Ishikawa (cell line): ENCODE measurements at regions not wholly inside any gene's neighbourhood (a gene's known extent, or its start where the extent isn't known, plus 50 kb on each side); places are given as distances from the start of the nearest gene placed in this dataset.

ENCODE experiments used
- CEBPB ChIP-seq: IDR thresholded peaks from 2 replicates; pipeline ENCODE4 v1.6.1; 2012
- CREB1 ChIP-seq: IDR thresholded peaks from 2 replicates; pipeline ENCODE4 v1.6.1; 2012; ENCODE audit warnings: low read depth
- EGR1 ChIP-seq: IDR thresholded peaks from 2 replicates; pipeline ENCODE4 v1.6.1; 2012
- EP300 ChIP-seq: IDR thresholded peaks from 2 replicates; pipeline ENCODE4 v1.6.1; 2012; ENCODE audit warnings: borderline replicate concordance
- FOXM1 ChIP-seq: IDR thresholded peaks from 2 replicates; pipeline ENCODE4 v1.6.1; 2012; ENCODE audit warnings: low read depth, borderline replicate concordance
- MAX ChIP-seq: IDR thresholded peaks from 2 replicates; pipeline ENCODE4 v1.6.1; 2012
- NFIC ChIP-seq: IDR thresholded peaks from 2 replicates; pipeline ENCODE4 v1.6.1; 2012
- RAD21 ChIP-seq: IDR thresholded peaks from 2 replicates; pipeline ENCODE4 v1.6.1; 2012; ENCODE audit warnings: low read depth
- REST ChIP-seq: IDR thresholded peaks from 2 replicates; pipeline ENCODE4 v1.6.1; 2012; ENCODE audit warnings: low read depth, mild to moderate bottlenecking
- TAF1 ChIP-seq: IDR thresholded peaks from 2 replicates; pipeline ENCODE4 v1.6.1; 2012; ENCODE audit warnings: low read depth, mild to moderate bottlenecking
- TCF12 ChIP-seq: IDR thresholded peaks from 2 replicates; pipeline ENCODE4 v1.6.1; 2012; ENCODE audit warnings: low read depth
- TEAD4 ChIP-seq: IDR thresholded peaks from 2 replicates; pipeline ENCODE4 v1.6.1; 2012
- USF1 ChIP-seq: IDR thresholded peaks from 2 replicates; pipeline ENCODE4 v1.6.1; 2012
- YY1 ChIP-seq: IDR thresholded peaks from 2 replicates; pipeline ENCODE4 v1.6.1; 2012; ENCODE audit warnings: low read depth
- ZBTB7A ChIP-seq: IDR thresholded peaks from 2 replicates; pipeline ENCODE4 v1.6.1; 2012; ENCODE audit warnings: low read depth

- no peak for TF ChIP-seq TCF12
- no peak for TF ChIP-seq YY1
- no peak for TF ChIP-seq TAF1
- TF ChIP-seq EGR1, result no peak
- TF ChIP-seq USF1, result no peak
- TF ChIP-seq CREB1, result no peak
- no peak for TF ChIP-seq CEBPB
- no peak for TF ChIP-seq ZBTB7A
- TF ChIP-seq MAX, result no peak
- TF ChIP-seq FOXM1, result no peak
- TF ChIP-seq TEAD4, result no peak
- TF ChIP-seq NFIC, result no peak
- TF ChIP-seq RAD21, result no peak
- TF ChIP-seq REST, result no peak
- no peak for TF ChIP-seq EP300
These were observed 77.5 kb upstream of the SALL3 start for GRCh38 chr18:78901923-78902794.

- no peak for TF ChIP-seq CEBPB
- no peak for TF ChIP-seq EGR1
- no peak for TF ChIP-seq NFIC
- TF ChIP-seq TCF12, result no peak
- no peak for TF ChIP-seq CREB1
- no peak for TF ChIP-seq ZBTB7A
- no peak for TF ChIP-seq RAD21
- no peak for TF ChIP-seq EP300
- no peak for TF ChIP-seq TAF1
- no peak for TF ChIP-seq MAX
These were observed 76.7 kb upstream of the SALL3 start for GRCh38 chr18:78902795-78903435.

- TF ChIP-seq TCF12, result no peak
- TF ChIP-seq YY1, result no peak
- TF ChIP-seq FOXM1, result no peak
- TF ChIP-seq REST, result no peak
- no peak for TF ChIP-seq MAX
- no peak for TF ChIP-seq TEAD4
- no peak for TF ChIP-seq RAD21
- no peak for TF ChIP-seq EP300
- no peak for TF ChIP-seq EGR1
These were observed 76.0 kb upstream of the SALL3 start for GRCh38 chr18:78903436-78904178.

GRCh38 chr18:78904179-78904531 lies 75.5 kb upstream of the SALL3 start:
- TF ChIP-seq USF1 (no peak), EGR1 (no peak), REST (no peak), FOXM1 (no peak), EP300 (no peak), NFIC (no peak), ZBTB7A (no peak)
